ENCODE measurements at regions not wholly inside any gene's neighbourhood (a gene's known extent, or its start where the extent isn't known, plus 50 kb on each side); places are given as distances from the start of the nearest gene placed in this dataset.

DNA sequence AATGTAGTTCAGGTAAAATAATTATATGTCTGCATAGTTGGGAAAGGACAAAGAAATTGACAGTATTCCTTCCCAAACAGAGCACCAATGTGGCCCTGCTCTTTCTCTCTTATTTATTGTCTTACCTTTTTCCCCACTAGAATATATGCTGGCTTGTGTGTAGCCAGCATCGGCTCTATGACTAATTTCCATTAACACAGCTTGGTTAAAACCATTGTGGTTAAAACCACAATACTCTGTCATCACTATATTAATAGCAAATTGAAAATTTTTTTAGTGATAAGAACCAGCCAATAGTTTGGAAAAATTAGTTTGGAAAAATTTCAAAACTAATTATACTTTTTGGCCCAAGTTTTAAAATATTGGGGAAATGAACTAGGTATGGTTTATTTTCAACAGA lies 535.1 kb downstream of the UTRN start:
- TF ChIP-seq YY1 (IDR thresholded peaks at IDR 0.05; ENCODE audit: insufficient read depth, insufficient read length), result no peak
- TF ChIP-seq ZNF274 (IDR thresholded peaks at IDR 0.05; ENCODE audit: low read depth, low read length), result no peak

Data from NT2/D1 (cell line).